Mesothelial cell of epicardium (in vitro differentiated cells): ENCODE measurements at regions not wholly inside any gene's neighbourhood (a gene's known extent, or its start where the extent isn't known, plus 50 kb on each side); places are given as distances from the start of the nearest gene placed in this dataset.

Experiments
- DNase-seq, 2 experiments: peaks; one replicate each; pipeline ENCODE4 v3.0.0; 2021; ENCODE audit warnings: low spot score in 2 of 2; ENCODE audit not compliant: unreplicated experiment in 2 of 2
- H3K27ac Mint-ChIP-seq: 2 replicates; pipeline ENCODE4 v1.8.0; 2021; ENCODE audit warnings: mixed read lengths
- H3K27me3 Mint-ChIP-seq: 2 replicates; pipeline ENCODE4 v1.8.0; 2021; ENCODE audit warnings: low read depth, mixed read lengths
- H3K36me3 Mint-ChIP-seq: 2 replicates; pipeline ENCODE4 v1.8.0; 2021; ENCODE audit warnings: mixed read lengths
- H3K4me1 Mint-ChIP-seq: 2 replicates; pipeline ENCODE4 v1.8.0; 2021; ENCODE audit warnings: mixed read lengths
- H3K4me3 Mint-ChIP-seq: 2 replicates; pipeline ENCODE4 v1.8.0; 2021; ENCODE audit warnings: mild to moderate bottlenecking, moderate library complexity, mixed read lengths
- H3K9me3 Mint-ChIP-seq: 2 replicates; pipeline ENCODE4 v1.8.0; 2021; ENCODE audit warnings: mixed read lengths
- CTCF ChIP-seq: fragments of 200-600 bp; sonication (generic); IDR thresholded peaks from one replicate; pipeline ENCODE4 v1.5.0; 2021; ENCODE audit warnings: antibody characterized with exemption; ENCODE audit not compliant: unreplicated experiment

DNA sequence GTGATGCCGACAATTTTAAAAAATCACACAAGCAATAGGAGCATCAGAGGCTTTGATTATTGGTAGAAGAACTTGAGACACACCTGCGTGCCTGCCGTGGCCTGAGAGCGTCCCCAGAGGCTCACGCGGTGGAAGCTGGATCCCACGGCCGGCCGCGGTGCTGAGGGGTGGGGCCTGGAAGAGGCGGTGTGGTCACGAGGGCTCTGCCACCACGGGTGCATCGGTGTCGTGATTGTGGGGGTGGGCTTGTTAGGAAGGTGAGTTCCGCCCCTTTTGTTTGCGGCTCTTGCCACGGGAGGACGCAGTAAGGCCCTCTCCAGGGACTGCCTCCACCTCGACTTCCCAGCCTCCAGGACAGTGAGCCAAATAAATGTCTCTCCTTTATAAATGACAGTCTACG is 77.2 kb upstream of the ADRA2C start:
- Mint-ChIP-seq H3K4me1 (peaks cover 6% of the 10 kb centered on the region), H3K4me3 (no peak overlapping the region), H3K9me3 (peaks cover 6% of the 10 kb centered on the region), H3K36me3 (no peaks in the 10 kb centered on the region), H3K27me3 (peaks cover 39% of the 10 kb centered on the region), H3K27ac (no peak overlapping the region)
- peak in 1 of 2 experiments; percentile 2 for DNase-seq
- no peak for TF ChIP-seq CTCF

- H3K4me1 Mint-ChIP-seq = peaks cover 6% of the 10 kb centered on the region
- no peak overlapping the region for H3K27ac Mint-ChIP-seq
- TF ChIP-seq CTCF = no peak
- H3K4me3 Mint-ChIP-seq = no peak overlapping the region
- peaks cover 39% of the 10 kb centered on the region for H3K27me3 Mint-ChIP-seq
- peaks cover 4% of the 10 kb centered on the region for H3K9me3 Mint-ChIP-seq
- DNase-seq = peak in 1 of 2 experiments; percentile 10
- no peaks in the 10 kb centered on the region for H3K36me3 Mint-ChIP-seq
Observed at GRCh38 chr4:3688018-3688998, 77.9 kb upstream of the ADRA2C start.

- H3K9me3 Mint-ChIP-seq = peaks cover 4% of the 10 kb centered on the region
- peaks cover 38% of the 10 kb centered on the region for H3K27me3 Mint-ChIP-seq
- TF ChIP-seq CTCF = no peak
- peak in 1 of 2 experiments; percentile 5 for DNase-seq
- H3K4me3 Mint-ChIP-seq = no peak overlapping the region
- H3K27ac Mint-ChIP-seq = no peak overlapping the region
- H3K36me3 Mint-ChIP-seq = no peaks in the 10 kb centered on the region
- peaks cover 6% of the 10 kb centered on the region for H3K4me1 Mint-ChIP-seq
Observed at GRCh38 chr4:3687538-3687937, 78.6 kb upstream of the ADRA2C start.

- Mint-ChIP-seq H3K4me3 (no peak overlapping the region), H3K27ac (no peak overlapping the region), H3K4me1 (peaks cover 6% of the 10 kb centered on the region), H3K27me3 (peaks cover 39% of the 10 kb centered on the region), H3K9me3 (peaks cover 2% of the 10 kb centered on the region), H3K36me3 (no peaks in the 10 kb centered on the region)
- TF ChIP-seq CTCF = no peak
- no peak for DNase-seq
Observed at GRCh38 chr4:3686753-3687152, 79.4 kb upstream of the ADRA2C start.

DNA sequence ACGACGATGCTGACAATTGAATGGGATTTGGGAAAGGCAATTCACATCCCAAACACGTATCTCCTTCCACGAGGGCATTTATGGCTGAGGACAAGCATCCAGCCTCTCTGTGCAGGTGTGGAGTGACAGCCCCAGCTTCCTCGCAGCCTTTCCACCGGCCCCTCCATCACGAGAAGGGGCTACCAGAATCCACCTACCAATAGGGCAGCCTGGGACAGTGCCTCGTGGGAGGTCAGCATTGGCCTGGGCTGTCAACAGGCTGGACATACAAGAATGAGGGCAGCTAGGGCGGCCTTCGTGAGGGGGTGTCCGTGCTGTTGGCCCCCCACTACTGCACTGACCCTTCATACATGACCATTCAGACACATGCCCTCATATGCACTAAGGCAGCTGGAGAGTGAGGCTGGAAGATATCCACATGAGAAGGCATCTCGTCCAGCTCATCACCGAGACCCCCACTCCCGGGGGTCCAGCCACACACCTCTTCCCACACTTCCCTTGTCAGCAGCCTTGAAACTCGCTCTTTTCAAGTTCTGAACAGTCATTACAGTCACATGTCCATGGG is 81.0 kb upstream of the ADRA2C start:
- DNase-seq = peak in 1 of 2 experiments; percentile 14
- Mint-ChIP-seq H3K27me3 (peaks cover 47% of the 10 kb centered on the region), H3K4me3 (no peak overlapping the region), H3K9me3 (no peaks in the 10 kb centered on the region), H3K27ac (no peak overlapping the region), H3K36me3 (no peaks in the 10 kb centered on the region), H3K4me1 (peaks cover 6% of the 10 kb centered on the region)
- no peak for TF ChIP-seq CTCF
